ENCODE measurements at regions not wholly inside any gene's neighbourhood (a gene's known extent, or its start where the extent isn't known, plus 50 kb on each side); places are given as distances from the start of the nearest gene placed in this dataset.
A peak's percentile ranks its signal among the peaks of the same experiment; 100 is the strongest.

DNA sequence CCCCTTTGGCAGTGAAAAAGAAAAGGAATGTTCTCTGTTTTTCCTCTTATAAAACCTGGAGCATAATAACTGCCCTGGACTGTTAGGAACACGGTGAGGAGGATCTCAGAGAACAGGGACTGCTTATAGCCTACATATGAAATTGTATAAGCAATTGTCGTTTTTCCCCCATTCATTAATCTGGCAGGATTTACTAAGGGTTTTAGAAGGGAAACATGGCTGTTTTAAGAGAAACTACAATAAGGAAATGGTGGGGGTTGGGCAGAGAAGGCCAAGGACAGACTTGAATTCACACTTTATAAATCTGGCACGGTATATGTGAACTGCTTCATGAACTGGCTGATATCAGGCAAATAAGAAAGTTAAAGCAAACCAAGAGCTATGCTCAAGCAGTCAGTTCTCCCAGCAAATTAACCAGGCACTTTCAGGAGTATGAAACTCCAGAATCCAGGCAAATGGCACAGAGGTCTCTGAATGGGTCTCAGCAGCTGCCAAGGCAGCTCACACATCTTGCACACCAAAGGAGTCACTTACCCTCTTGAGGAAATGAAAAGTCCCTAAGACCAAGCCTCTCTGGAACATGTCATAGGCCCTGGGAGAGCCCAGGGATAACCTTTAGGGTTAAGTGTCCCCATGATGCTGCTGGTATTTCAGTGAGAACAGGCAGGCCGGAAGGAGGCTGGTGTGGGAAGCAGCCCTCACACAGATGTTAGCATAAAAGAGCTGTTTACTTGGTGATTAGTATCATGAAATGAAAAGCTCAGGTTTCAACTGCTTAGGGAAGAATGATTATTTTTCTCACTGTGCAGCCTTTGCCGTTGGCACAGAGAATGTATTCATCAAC is 260.5 kb upstream of the MARCKS start:
- peak; percentile 15 for DNase-seq (ENCODE audit: low read depth)
- ChIA-PET CTCF (interaction anchor here (0.6 to 1.7 kb wide), 5 partner anchors 15 to 1093 kb away, joined by 3 to 5 read pairs (median 4); no protein-coding TSS in a partner anchor), POLR2A (no interaction called here)
- Histone ChIP-seq H3K27me3 (ENCODE audit: control insufficient read depth, insufficient read depth, low read length) (no peaks in the 10 kb centered on the region), H3K4me3 (ENCODE audit: low read depth, low read length) (no peak overlapping the region), H3K36me3 (ENCODE audit: control insufficient read depth, insufficient read depth, low read length) (no peaks in the 10 kb centered on the region)
- TF ChIP-seq CTCF (IDR thresholded peaks at IDR 0.05; ENCODE audit: insufficient read depth, low read depth, low read length) = no peak

DNA sequence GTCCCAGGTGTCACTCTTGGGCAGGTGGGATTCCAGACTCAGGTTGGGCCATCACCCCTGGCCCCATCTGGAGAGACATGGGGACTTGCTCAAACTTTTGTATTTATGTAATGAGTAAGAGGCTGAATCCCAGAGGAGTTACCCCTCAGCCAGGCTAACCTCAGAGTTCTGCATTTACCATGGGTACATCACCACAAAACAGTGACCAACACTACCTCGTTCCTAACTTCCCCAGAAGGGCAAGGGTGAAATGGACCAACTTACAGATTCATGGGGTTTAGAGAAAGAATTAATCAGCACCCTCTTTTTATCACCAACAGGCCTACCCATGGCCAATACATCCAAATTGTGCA is 259.9 kb upstream of the MARCKS start:
- no peak for DNase-seq (ENCODE audit: low read depth)
- POLR2A ChIA-PET = no interaction called here

DNA sequence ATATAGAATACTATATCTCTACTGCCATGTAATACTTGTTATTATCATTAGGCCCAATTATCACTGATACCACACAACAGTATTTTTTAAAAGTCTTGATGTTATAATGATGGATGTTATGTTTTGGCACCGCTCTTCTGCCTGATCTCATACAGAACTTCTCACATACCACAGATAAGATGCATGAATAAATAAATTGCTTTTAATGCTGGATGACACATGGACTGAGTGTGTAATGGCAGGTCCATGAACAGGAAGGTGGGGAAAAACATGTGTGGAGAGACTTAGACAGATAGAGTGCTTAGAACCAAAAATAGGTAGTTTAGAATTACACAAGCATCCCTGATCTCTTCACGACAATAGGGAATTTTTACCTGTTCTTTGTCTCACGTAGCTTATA is 258.4 kb upstream of the MARCKS start:
- Histone ChIP-seq H3K36me3 (ENCODE audit: control insufficient read depth, insufficient read depth, low read length) (no peaks in the 10 kb centered on the region), H3K27me3 (ENCODE audit: control insufficient read depth, insufficient read depth, low read length) (no peaks in the 10 kb centered on the region), H3K4me3 (ENCODE audit: low read depth, low read length) (no peak overlapping the region)
- DNase-seq (ENCODE audit: low read depth) = no peak
- POLR2A ChIA-PET = no interaction called here
- TF ChIP-seq CTCF (IDR thresholded peaks at IDR 0.05; ENCODE audit: insufficient read depth, low read depth, low read length) = no peak
- CTCF ChIA-PET = interaction anchor here (1.2 kb wide), 1 partner anchor 260 kb away, joined by 7 read pairs; no protein-coding TSS in a partner anchor

More for the DNA sequence above, 259.9 kb upstream of the MARCKS start:
- no peak overlapping the region for H3K4me3 ChIP-seq (ENCODE audit: low read depth, low read length)
- CTCF ChIA-PET = interaction anchor here (0.9 to 1.7 kb wide), 4 partner anchors 14 to 261 kb away, joined by 3 to 5 read pairs (median 4); no protein-coding TSS in a partner anchor
- TF ChIP-seq CTCF (IDR thresholded peaks at IDR 0.05; ENCODE audit: insufficient read depth, low read depth, low read length) = no peak
- no peaks in the 10 kb centered on the region for H3K27me3 ChIP-seq (ENCODE audit: control insufficient read depth, insufficient read depth, low read length)
- H3K36me3 ChIP-seq (ENCODE audit: control insufficient read depth, insufficient read depth, low read length) = no peaks in the 10 kb centered on the region

- ChIA-PET POLR2A (no interaction called here), CTCF (interaction anchor here (0.7 kb wide), 1 partner anchor 1108 kb away, joined by 3 read pairs; no protein-coding TSS in a partner anchor)
- H3K4me3 ChIP-seq (ENCODE audit: low read depth, low read length) = no peak overlapping the region
- H3K27me3 ChIP-seq (ENCODE audit: control insufficient read depth, insufficient read depth, low read length) = no peaks in the 10 kb centered on the region
- H3K36me3 ChIP-seq (ENCODE audit: control insufficient read depth, insufficient read depth, low read length) = no peaks in the 10 kb centered on the region
- DNase-seq (ENCODE audit: low read depth) = no peak
- TF ChIP-seq CTCF (IDR thresholded peaks at IDR 0.05; ENCODE audit: insufficient read depth, low read depth, low read length) = no peak
Observed at GRCh38 chr6:113599444-113599843, 257.7 kb upstream of the MARCKS start.

GRCh38 chr6:113600551-113601339 is 256.4 kb upstream of the MARCKS start:
- H3K36me3 ChIP-seq (ENCODE audit: control insufficient read depth, insufficient read depth, low read length) = no peaks in the 10 kb centered on the region
- no peak for DNase-seq (ENCODE audit: low read depth)
- ChIA-PET CTCF (interaction anchor here (0.9 kb wide), 1 partner anchor 20 kb away, joined by 3 read pairs; no protein-coding TSS in a partner anchor), POLR2A (no interaction called here)
- no peaks in the 10 kb centered on the region for H3K27me3 ChIP-seq (ENCODE audit: control insufficient read depth, insufficient read depth, low read length)
- no peak for TF ChIP-seq CTCF (IDR thresholded peaks at IDR 0.05; ENCODE audit: insufficient read depth, low read depth, low read length)
- H3K4me3 ChIP-seq (ENCODE audit: low read depth, low read length) = no peak overlapping the region

All from BJ (cell line).